HK-2 (cell line): ENCODE measurements at regions not wholly inside any gene's neighbourhood (a gene's known extent, or its start where the extent isn't known, plus 50 kb on each side); places are given as distances from the start of the nearest gene placed in this dataset.

Experiments used
- DNase-seq: peaks from one replicate; pipeline ENCODE4 v3.0.0-alpha.2; 2018; ENCODE audit not compliant: unreplicated experiment

DNA sequence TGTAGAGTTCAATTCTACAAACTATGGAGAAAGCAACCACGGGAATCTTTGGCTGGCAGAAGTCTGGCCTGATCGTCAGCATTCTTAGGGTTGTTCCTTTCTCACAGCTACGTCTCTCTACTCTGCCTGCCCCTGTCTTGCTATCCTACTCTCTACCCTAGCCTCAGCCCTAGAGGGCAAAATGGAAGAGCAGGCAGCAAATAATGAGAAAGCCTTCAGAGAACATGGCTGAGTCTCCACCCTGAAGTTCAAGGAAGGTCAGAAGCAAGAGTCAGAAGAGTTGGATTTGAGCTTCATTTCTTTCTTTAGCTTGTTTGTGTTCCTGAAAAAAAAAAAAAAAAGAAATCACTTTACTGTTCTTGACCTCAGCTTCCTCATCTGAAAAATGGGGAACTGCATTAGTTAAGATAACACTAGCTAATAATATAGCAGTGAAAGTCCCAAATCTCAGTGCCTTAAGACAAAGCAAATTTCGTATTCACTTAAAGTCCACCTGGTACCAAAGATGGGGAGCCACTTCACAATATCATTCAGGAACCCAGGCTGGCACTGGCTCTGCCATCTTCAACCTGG lies 50.2 kb upstream of the CCND2 start:
- no peak for DNase-seq

DNA sequence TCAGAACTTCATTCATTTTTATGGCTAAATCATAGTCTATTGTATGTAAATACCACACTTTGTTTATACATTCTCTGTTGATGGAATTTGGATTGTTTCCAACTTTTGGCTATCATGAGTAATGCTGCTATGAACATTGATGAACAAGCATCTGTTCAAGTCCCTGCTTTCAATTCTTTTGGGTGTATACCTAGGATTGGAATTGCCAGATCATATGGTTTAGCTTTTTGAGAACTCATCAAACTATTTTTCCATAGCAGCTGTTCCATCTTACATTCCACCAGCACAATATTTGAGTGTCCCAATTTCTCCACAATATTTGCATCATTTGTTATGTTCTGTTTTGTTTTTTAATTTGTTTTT lies 52.3 kb upstream of the CCND2 start:
- DNase-seq = no peak

DNA sequence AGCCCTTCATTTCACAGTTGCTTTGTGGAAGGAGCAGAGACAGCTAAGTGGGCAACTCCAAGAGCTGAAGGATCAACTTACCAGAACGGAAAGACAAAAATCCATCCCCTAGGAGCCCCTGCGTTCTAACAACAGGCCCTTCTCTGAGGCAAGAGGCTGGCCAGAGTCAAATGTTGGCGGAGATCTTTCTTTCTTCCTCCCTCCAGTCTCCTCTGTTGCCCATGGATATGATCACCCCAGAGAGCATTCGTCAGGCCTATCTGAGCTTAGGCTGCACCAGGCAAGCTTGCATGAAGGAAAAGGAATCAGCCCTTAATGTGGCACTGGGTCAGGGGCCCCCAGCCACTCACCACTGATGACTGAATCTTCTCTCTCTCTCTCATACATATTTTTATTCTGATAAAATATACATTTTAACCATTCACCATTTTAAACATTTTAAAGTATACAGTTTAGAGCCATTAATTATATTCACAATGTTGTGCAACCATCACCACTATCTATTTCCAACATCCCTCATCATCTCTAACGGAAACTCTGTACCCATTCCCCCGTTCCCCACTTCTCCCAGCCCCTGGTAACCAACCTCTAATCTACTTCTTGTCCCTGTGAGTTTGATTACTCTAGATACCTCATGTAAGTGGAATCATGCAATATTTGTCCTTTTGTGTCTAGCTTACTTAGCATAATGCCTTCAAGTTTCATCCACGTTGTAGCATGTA lies 52.9 kb upstream of the CCND2 start:
- DNase-seq = no peak

DNA sequence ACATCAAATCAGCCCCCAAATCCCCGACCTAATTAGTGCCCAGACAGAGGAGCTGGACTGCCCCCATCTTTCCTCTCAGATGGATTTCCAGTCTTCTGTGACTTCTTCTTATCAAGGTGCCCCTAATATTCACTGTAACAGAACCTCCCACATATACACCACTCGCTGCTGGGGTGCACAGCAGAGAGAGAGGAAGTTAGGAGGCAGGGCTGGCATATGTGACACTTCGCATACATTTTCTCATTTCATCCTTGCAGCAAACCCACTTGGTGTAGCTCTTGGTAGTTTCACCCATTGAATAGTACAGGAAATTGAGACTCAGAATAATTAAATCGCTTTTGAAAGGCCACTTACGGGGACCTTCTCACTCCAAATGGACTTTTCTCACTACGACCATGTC lies 56.5 kb upstream of the CCND2 start:
- no peak for DNase-seq

GRCh38 chr12:4216187-4216927 lies 57.2 kb upstream of the CCND2 start:
- DNase-seq = no peak

GRCh38 chr12:4215229-4216186 lies 58.1 kb upstream of the CCND2 start:
- DNase-seq = no peak

GRCh38 chr12:4214877-4215228 lies 58.7 kb upstream of the CCND2 start:
- no peak for DNase-seq

DNA sequence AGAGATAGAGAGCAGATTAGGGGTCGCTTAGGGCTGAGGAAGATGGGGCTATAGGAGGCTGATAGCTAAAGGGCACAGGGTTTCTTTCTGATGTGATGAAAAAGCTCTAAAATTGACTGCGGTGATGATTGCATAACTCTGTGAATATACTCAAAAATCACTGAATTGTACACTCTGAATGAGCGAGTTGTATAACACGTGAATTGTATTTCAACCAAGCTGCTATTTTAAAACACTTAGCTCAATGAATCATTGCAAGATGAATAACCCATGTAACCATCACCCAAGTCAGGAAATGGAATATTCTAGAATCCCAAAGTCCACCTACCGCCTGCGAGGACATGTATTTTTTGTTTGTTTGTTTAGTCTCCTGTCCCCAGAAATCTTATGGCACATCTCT lies 60.1 kb upstream of the CCND2 start:
- no peak for DNase-seq

GRCh38 chr12:4212845-4213244 lies 60.7 kb upstream of the CCND2 start:
- DNase-seq = no peak

GRCh38 chr12:4211372-4211771 lies 62.2 kb upstream of the CCND2 start:
- no peak for DNase-seq

GRCh38 chr12:4210183-4210582 lies 63.4 kb upstream of the CCND2 start:
- no peak for DNase-seq

GRCh38 chr12:4206470-4206869 lies 67.1 kb upstream of the CCND2 start:
- no peak for DNase-seq

- no peak for DNase-seq
Observed at GRCh38 chr12:4203772-4204376, 69.7 kb upstream of the CCND2 start.

DNA sequence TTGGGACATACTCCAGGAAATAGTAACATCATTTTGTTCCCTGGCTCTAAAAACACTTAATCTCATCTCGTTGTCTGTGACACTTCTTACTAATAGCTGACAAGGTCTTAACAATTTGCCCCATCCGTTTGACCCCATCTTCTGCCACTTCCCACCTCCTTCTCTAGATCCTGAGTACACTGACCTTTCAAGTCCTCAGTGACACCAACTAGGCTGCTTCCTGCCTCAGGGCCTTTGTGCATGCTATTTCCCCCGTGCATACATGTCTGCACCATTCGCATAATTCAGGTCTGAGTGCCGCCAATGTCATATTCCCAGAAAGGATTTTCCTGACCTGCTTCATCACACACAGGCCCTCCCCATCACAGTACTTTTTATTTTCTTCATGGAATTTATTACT lies 70.6 kb upstream of the CCND2 start:
- no peak for DNase-seq

- DNase-seq = no peak
Observed at GRCh38 chr12:4202487-4202886, 71.1 kb upstream of the CCND2 start.

GRCh38 chr12:4201333-4202100 lies 72.0 kb upstream of the CCND2 start:
- no peak for DNase-seq

DNA sequence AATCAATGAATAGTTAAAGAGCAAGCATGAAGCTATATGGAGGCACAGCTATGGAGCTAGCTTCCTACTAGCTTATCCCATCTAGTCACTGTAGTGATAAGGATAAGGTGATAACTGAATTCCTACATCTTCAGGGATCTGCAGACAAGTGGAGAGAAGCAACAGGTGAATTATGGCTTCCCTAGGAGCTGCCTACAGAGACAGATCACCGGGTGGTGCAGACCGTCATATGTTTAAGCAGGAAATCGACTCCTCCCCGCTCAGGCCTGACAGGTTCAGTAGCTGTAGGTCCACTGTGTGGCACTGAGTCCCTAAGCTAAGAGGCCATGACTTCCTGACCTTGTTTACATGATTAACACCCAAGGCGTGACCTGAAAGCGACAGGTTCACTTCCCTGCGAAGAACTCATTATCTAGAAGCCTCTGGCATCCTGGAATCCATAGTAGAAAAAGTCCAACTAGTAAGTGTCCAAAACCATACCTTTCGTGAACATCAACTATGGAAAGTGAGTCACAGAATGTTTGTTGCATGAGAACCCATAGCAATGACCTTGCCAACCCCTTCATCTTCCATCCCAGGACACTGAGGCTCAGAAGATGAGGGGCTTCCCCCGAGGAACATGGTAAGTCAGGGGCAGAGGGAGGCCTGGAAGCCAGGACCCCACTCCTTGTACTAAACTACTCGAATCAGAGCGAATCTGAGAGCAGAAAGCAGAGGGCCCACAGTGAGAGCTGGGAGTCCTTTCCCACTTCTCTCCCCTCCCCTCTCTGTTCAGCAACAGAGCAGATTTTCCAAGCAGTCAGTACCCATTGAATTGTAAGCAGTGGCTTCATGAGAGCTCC lies 75.4 kb upstream of the CCND2 start:
- DNase-seq = no peak

DNA sequence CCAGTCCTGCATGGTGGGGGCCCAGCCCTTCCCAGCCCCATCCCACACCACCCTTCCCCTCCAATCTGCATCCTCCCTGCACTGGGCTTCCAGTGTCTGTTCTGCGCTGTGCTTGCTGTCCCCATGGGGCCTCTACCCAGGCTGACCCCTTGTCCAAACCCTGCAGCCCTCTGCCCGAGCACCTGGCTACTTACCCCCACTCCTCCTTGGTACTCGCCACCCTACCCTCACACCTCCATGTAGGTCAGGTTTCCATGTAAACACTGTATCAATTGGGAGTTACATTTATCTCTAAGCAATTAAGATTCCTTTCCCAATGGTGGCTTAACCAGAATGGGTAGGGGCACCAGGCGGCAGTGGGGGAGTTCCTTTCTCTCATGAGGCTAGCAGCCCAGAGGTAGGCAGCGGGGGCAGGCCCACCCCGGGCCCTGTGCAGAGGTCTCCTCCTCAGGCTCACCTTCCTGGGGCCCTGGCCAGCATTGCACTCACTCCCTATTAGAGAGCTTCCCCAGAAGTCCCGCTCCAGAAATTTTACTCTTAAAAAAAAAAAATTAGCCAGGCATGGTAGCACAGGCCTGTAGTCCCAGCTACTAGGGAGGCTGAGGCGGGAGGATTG lies 76.6 kb upstream of the CCND2 start:
- DNase-seq = no peak

- DNase-seq = no peak
Observed at GRCh38 chr12:4194668-4195067, 78.9 kb upstream of the CCND2 start.

DNA sequence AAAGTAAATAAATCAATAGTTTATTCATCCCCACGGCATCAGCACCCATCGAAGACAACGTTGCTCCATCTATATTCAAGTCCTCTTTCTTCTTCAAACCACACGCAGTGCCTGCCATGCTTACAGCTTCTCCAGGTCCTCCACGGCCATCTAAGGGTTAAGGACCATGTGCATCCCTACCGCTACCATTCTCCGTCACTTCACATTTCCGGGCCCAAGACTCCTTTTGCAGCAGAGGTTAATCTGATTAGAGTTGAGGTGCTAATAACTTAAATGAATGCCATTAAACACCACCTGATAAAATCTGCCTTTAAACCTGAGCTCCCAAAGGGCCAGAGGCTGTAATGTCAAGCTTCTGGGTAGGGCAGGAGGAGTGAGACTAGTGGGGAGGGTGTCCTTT lies 79.7 kb upstream of the CCND2 start:
- DNase-seq = no peak
